T-cell (primary cell): ENCODE measurements at regions not wholly inside any gene's neighbourhood (a gene's known extent, or its start where the extent isn't known, plus 50 kb on each side); places are given as distances from the start of the nearest gene placed in this dataset.

Experiments used
- ATAC-seq, 4 experiments: fragments of 200-7000 bp in 3 of 4; fragments of 150-1000 bp in 1 of 4; cut with Tn5 transposase; replicated peaks in 1 of 4; 1 replicate in 3 of 4; 2 replicates in 1 of 4; pipeline ENCODE4 v1.10.0; 2021; ENCODE audit warnings: moderate library complexity in 3 of 4, mild to moderate bottlenecking in 2 of 4, moderate number of reproducible peaks in 1 of 4
- CTCF ChIA-PET, 2 donors: fragments of 300-600 bp; sonication (Branson Sonifier 250); formaldehyde crosslinking; loops; one replicate each; lab custom pipeline; 2022; ENCODE audit warnings: antibody characterized with exemption in 2 of 2; lab: Charles Lee
- POLR2A ChIA-PET, 2 donors: fragments of 300-600 bp; sonication (Branson Sonifier 250); formaldehyde crosslinking; loops; one replicate each; lab custom pipeline; 2022; ENCODE audit warnings: antibody characterized with exemption in 2 of 2; lab: Charles Lee
- DNase-seq, 35 experiments: peaks; one replicate each; pipeline versions ENCODE4 v3.0.0 to v3.0.0-alpha.2; 2013 to 2023
- H3K27ac ChIP-seq: one replicate; pipeline ENCODE4 v1.5.1; 2013; ENCODE audit warnings: low read length
- H3K27me3 ChIP-seq, 2 experiments: replicated peaks in 1 of 2; 1 replicate in 1 of 2; 2 replicates in 1 of 2; pipeline versions ENCODE4 v1.6.1 to v1.7.0; 2013; ENCODE audit warnings: low read length in 1 of 2, mixed read lengths in 1 of 2; ENCODE audit not compliant: control insufficient read depth in 2 of 2, insufficient read depth in 2 of 2; ENCODE audit errors: extremely low read depth in 1 of 2
- H3K36me3 ChIP-seq, 2 donors: 1 replicate in 1 of 2; 2 replicates in 1 of 2; pipeline versions ENCODE4 v1.6.1 to v1.7.0; 2013; ENCODE audit warnings: low read length in 1 of 2; ENCODE audit not compliant: control insufficient read depth in 2 of 2, insufficient read depth in 1 of 2; ENCODE audit errors: extremely low read depth in 1 of 2
- H3K4me1 ChIP-seq, 2 experiments: 1 replicate in 1 of 2; 2 replicates in 1 of 2; pipeline versions ENCODE4 v1.6.1 to v1.7.0; 2013; ENCODE audit warnings: low read length in 2 of 2, mixed read lengths in 1 of 2; ENCODE audit not compliant: insufficient read depth in 2 of 2, control insufficient read depth in 1 of 2; ENCODE audit errors: extremely low read depth in 1 of 2
- H3K4me3 ChIP-seq, 2 donors: 1 replicate in 1 of 2; 2 replicates in 1 of 2; pipeline versions ENCODE4 v1.5.1 to v1.7.0; 2013; ENCODE audit warnings: mild to moderate bottlenecking in 2 of 2, low read length in 1 of 2, moderate library complexity in 1 of 2; ENCODE audit not compliant: control insufficient read depth in 1 of 2; ENCODE audit errors: extremely low read depth in 1 of 2
- H3K9me3 ChIP-seq: 2 replicates; pipeline ENCODE4 v1.7.0; 2013
- H3K27ac Mint-ChIP-seq, 2 donors: one replicate each; pipeline ENCODE4 v1.8.0; 2020 to 2021; ENCODE audit warnings: mild to moderate bottlenecking in 2 of 2, mixed read lengths in 2 of 2
- H3K27me3 Mint-ChIP-seq, 2 donors: one replicate each; pipeline ENCODE4 v1.8.0; 2021 to 2022; ENCODE audit warnings: mixed read lengths in 2 of 2
- H3K36me3 Mint-ChIP-seq: one replicate; pipeline ENCODE4 v1.8.0; 2021; ENCODE audit warnings: mixed read lengths
- H3K4me1 Mint-ChIP-seq, 3 donors: one replicate each; pipeline ENCODE4 v1.8.0; 2020 to 2022; ENCODE audit warnings: mixed read lengths in 3 of 3, mild to moderate bottlenecking in 1 of 3
- H3K4me3 Mint-ChIP-seq, 3 donors: one replicate each; pipeline ENCODE4 v1.8.0; 2020 to 2022; ENCODE audit warnings: mild to moderate bottlenecking in 3 of 3, mixed read lengths in 3 of 3, moderate library complexity in 3 of 3
- H3K9me3 Mint-ChIP-seq, 3 donors: one replicate each; pipeline ENCODE4 v1.8.0; 2020 to 2022; ENCODE audit warnings: mixed read lengths in 3 of 3
- WGBS: methylation state at CpG from one replicate; pipeline ENCODE4 v1.1.5; 2013; ENCODE audit warnings: missing lambda C conversion rate; ENCODE audit not compliant: insufficient coverage; 5-methylcytosine and 5-hydroxymethylcytosine counted together

GRCh38 chr2:121044412-121044811 lies 240.6 kb downstream of the TFCP2L1 start:
- no peaks in the 10 kb centered on the region for H3K9me3 ChIP-seq
- DNase-seq: no peak
- H3K36me3 Mint-ChIP-seq: no peaks in the 10 kb centered on the region
- H3K27ac ChIP-seq: no peak overlapping the region
- no peak overlapping the region for H3K27ac Mint-ChIP-seq
- H3K4me1 Mint-ChIP-seq: no peaks in the 10 kb centered on the region
- peaks cover 0 to 3% of the 10 kb centered on the region in 2 donors for H3K27me3 Mint-ChIP-seq
- no peak overlapping the region for H3K4me3 ChIP-seq
- WGBS: 82% methylated on average over 5 of the region's 7 CpGs
- no peaks in the 10 kb centered on the region for H3K36me3 ChIP-seq
- no peak overlapping the region for H3K4me3 Mint-ChIP-seq
- peaks cover 0 to 14% of the 10 kb centered on the region in 2 experiments for H3K27me3 ChIP-seq
- H3K4me1 ChIP-seq: no peaks in the 10 kb centered on the region
- CTCF ChIA-PET: no interaction called here
- no peak for ATAC-seq
- no peaks in the 10 kb centered on the region for H3K9me3 Mint-ChIP-seq
- POLR2A ChIA-PET: no interaction called here

- H3K4me3 ChIP-seq: no peak overlapping the region
- H3K27ac ChIP-seq: no peak overlapping the region
- WGBS: 76% methylated on average over 11 of the region's 11 CpGs
- H3K36me3 ChIP-seq: no peaks in the 10 kb centered on the region
- no peak overlapping the region for H3K4me3 Mint-ChIP-seq
- no peaks in the 10 kb centered on the region for H3K9me3 Mint-ChIP-seq
- no peaks in the 10 kb centered on the region for H3K9me3 ChIP-seq
- ChIA-PET CTCF (no interaction called here), POLR2A (no interaction called here)
- H3K36me3 Mint-ChIP-seq: no peaks in the 10 kb centered on the region
- H3K27me3 Mint-ChIP-seq: no peaks in the 10 kb centered on the region
- peaks cover 0 to 15% of the 10 kb centered on the region in 2 experiments for H3K27me3 ChIP-seq
- ATAC-seq (no peak), DNase-seq (no peak)
- no peak overlapping the region for H3K27ac Mint-ChIP-seq
- H3K4me1 ChIP-seq: no peaks in the 10 kb centered on the region
- H3K4me1 Mint-ChIP-seq: no peaks in the 10 kb centered on the region
These were observed 239.8 kb downstream of the TFCP2L1 start for GRCh38 chr2:121045245-121045644.

GRCh38 chr2:121046335-121046734 lies 238.7 kb downstream of the TFCP2L1 start:
- peaks cover 0 to 16% of the 10 kb centered on the region in 2 experiments for H3K27me3 ChIP-seq
- no peaks in the 10 kb centered on the region for H3K27me3 Mint-ChIP-seq
- no peaks in the 10 kb centered on the region for H3K9me3 Mint-ChIP-seq
- WGBS: 73% methylated on average over 3 of the region's 4 CpGs
- H3K27ac Mint-ChIP-seq: no peak overlapping the region
- ChIA-PET POLR2A (no interaction called here), CTCF (no interaction called here)
- DNase-seq (no peak), ATAC-seq (no peak)
- H3K36me3 ChIP-seq: no peaks in the 10 kb centered on the region
- H3K4me3 Mint-ChIP-seq: no peak overlapping the region
- no peaks in the 10 kb centered on the region for H3K36me3 Mint-ChIP-seq
- H3K4me1 Mint-ChIP-seq: no peaks in the 10 kb centered on the region
- no peak overlapping the region for H3K27ac ChIP-seq
- H3K4me1 ChIP-seq: no peaks in the 10 kb centered on the region
- no peak overlapping the region for H3K4me3 ChIP-seq
- no peaks in the 10 kb centered on the region for H3K9me3 ChIP-seq

- H3K4me3 Mint-ChIP-seq: no peak overlapping the region
- H3K4me3 ChIP-seq: no peak overlapping the region
- H3K36me3 Mint-ChIP-seq: no peaks in the 10 kb centered on the region
- H3K4me1 ChIP-seq: no peaks in the 10 kb centered on the region
- 80% methylated on average over 4 of the region's 4 CpGs for WGBS
- H3K9me3 ChIP-seq: no peaks in the 10 kb centered on the region
- CTCF ChIA-PET: no interaction called here
- H3K36me3 ChIP-seq: no peaks in the 10 kb centered on the region
- no peaks in the 10 kb centered on the region for H3K27me3 Mint-ChIP-seq
- no peak for ATAC-seq
- DNase-seq: no peak
- H3K27ac Mint-ChIP-seq: no peak overlapping the region
- H3K27ac ChIP-seq: no peak overlapping the region
- POLR2A ChIA-PET: no interaction called here
- H3K9me3 Mint-ChIP-seq: no peaks in the 10 kb centered on the region
- peaks cover 0 to 15% of the 10 kb centered on the region in 2 experiments for H3K27me3 ChIP-seq
- H3K4me1 Mint-ChIP-seq: no peaks in the 10 kb centered on the region
These were observed 237.6 kb downstream of the TFCP2L1 start for GRCh38 chr2:121047383-121047782.

GRCh38 chr2:121049131-121049530 lies 235.9 kb downstream of the TFCP2L1 start:
- no peak for DNase-seq
- H3K27ac ChIP-seq: no peak overlapping the region
- Mint-ChIP-seq H3K36me3 (no peaks in the 10 kb centered on the region), H3K27me3 (peaks cover 0 to 2% of the 10 kb centered on the region in 2 donors), H3K9me3 (peaks cover 0 to 3% (median 0%) of the 10 kb centered on the region in 3 donors), H3K4me3 (no peak overlapping the region), H3K4me1 (no peaks in the 10 kb centered on the region), H3K27ac (no peak overlapping the region)
- no peaks in the 10 kb centered on the region for H3K36me3 ChIP-seq
- 88% methylated on average over 2 of the region's 2 CpGs for WGBS
- H3K27me3 ChIP-seq: peaks cover 0 to 13% of the 10 kb centered on the region in 2 experiments
- H3K9me3 ChIP-seq: no peaks in the 10 kb centered on the region
- H3K4me3 ChIP-seq: no peak overlapping the region
- no peaks in the 10 kb centered on the region for H3K4me1 ChIP-seq
- no peak for ATAC-seq
- CTCF ChIA-PET: no interaction called here
- POLR2A ChIA-PET: no interaction called here

- WGBS: 72% methylated on average over 5 of the region's 11 CpGs
- ATAC-seq (no peak), DNase-seq (no peak)
- Mint-ChIP-seq H3K9me3 (peaks cover 0 to 3% (median 0%) of the 10 kb centered on the region in 3 donors), H3K36me3 (no peaks in the 10 kb centered on the region), H3K4me3 (no peak overlapping the region), H3K4me1 (no peaks in the 10 kb centered on the region), H3K27me3 (peaks cover 0 to 2% of the 10 kb centered on the region in 2 donors), H3K27ac (no peak overlapping the region)
- Histone ChIP-seq H3K27me3 (peaks cover 0 to 11% of the 10 kb centered on the region in 2 experiments), H3K9me3 (no peaks in the 10 kb centered on the region), H3K4me1 (no peaks in the 10 kb centered on the region), H3K27ac (no peak overlapping the region), H3K4me3 (no peak overlapping the region), H3K36me3 (no peaks in the 10 kb centered on the region)
- ChIA-PET POLR2A (no interaction called here), CTCF (interaction anchor here (0.6 to 0.8 kb wide), 2 partner anchors 36 to 41 kb away, joined by 3 to 4 read pairs; no protein-coding TSS in a partner anchor)
These were observed 234.9 kb downstream of the TFCP2L1 start for GRCh38 chr2:121049950-121050585.
